Hematopoietic multipotent progenitor cell treated with erythropoietin and hydrocortisone succinate and interleukin-3 and kit ligand, for 8 days (in vitro differentiated cells): ENCODE measurements at regions not wholly inside any gene's neighbourhood (a gene's known extent, or its start where the extent isn't known, plus 50 kb on each side); places are given as distances from the start of the nearest gene placed in this dataset.

Source experiments
- DNase-seq: peaks from one replicate; pipeline ENCODE4 v3.0.0-alpha.2; 2015

DNA sequence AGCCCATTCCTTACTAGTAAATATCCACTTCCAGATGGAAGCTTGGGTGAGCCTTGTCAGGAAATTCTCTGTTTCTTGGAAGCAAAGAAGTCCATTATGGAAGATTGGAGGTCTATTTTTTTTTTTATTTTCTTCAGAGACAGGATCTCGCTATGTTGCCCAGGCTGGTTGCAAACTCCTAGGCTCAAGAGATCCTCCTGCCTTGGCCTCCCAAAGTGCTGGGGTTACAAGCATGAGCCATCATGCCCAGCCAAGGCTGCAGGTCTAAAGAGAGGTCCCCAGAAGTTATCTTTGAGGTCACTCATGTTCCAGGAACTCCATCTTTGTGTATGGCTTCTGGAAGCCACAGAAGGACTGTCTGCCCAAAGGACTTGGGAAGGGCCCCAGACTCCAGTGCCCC, 255.3 kb downstream of the LY86 start:
- DNase-seq, result no peak

DNA sequence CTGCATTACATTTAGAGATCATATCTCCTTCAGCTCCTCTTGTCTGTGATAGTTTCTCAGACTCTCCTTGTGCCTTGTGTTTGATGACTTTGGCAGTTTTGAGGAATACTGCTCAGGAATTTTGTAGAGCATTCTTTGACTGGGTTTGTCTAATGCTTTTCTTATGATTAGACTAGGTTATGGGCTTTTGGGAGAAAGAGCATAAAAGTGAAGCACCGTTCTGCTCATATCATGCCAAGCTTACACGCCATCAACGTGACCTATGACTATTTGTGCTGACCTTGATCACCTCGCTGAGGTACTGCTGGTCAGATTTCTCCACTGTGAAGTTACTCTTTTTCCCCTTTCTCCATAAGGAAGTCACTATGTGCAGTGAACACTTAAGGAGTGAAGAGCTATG, 256.0 kb downstream of the LY86 start:
- no peak for DNase-seq

DNA sequence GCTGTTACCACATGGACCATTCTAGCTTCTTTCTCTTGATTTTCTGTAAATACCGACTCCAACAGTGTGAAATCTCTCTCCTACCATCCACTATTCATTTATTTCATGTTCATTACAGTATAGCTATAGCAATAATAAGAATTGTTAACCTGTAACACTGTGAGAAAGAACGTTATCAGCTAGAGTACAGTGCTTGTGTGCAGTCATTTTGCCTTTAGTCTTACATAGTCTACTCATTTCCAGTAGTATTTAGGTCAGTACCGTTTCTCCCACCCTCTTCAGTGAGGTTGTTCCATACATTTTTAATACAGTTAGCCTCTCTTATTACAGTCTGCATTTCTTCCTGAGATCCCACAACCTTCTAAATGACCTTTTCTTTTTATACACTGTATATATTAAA, 257.1 kb downstream of the LY86 start:
- DNase-seq, result no peak

DNA sequence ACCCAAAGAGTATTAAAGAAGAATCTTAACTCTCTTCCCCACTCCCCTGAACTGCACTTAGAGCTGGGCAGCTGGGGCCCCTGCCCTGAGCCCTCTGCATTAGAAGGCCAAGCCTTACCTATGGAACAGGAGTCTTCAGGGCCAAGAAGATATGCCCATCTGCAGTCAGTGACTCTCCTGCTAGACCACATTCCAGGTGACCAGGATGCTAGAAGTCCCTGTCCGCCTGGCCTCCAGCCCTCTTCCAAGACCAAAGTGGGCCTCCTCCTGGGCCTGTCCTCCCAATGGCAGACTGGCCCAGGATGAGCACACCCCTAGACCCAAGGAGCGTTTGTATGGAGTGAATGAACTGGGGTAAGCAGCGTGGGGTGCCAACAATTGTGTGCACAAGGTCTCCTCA, 259.1 kb downstream of the LY86 start:
- DNase-seq, result no peak

DNA sequence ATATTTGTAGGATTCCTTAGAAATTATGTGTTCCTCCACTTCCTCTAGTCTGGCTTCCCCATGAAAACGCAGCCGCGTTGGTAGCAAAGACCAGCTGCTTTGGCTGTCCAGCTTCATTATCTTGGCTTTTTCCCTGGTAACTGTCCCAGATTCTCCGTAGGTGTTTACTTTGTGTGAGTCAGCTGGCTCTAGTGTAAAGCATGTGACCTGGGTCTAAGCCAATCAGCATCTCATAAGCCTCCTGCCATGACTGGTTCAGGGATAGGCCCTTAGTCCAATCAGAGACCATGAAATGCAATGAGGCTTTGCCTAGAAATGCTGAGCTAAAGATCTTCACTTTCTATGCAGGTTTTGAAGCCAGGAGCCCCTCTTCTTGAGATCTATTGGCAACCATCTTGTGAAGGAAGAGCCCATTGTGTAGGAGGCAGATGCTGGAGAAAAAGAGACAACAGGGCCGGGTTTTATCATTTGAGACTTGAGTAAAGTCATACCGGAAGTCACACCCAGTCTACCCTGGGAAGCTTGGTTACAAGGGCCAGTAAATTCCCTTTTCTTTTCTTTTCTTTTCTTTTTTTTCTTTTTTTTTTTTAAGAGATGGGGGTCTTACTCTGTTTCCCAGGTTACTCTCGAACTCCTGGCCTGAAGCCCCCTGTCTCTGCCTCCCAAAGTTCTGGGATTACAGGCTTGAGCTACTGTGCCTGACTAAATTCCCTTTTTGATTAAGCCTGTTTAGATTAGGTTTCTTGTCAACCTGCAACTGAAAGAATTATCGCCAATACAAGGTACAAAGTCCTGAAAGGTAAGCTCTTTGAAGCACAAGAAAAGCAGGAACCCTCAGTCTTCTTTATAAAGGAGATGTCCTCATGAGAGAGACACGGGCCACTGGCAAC, 256.5 kb upstream of the RREB1 start:
- peak; percentile 33 for DNase-seq

DNA sequence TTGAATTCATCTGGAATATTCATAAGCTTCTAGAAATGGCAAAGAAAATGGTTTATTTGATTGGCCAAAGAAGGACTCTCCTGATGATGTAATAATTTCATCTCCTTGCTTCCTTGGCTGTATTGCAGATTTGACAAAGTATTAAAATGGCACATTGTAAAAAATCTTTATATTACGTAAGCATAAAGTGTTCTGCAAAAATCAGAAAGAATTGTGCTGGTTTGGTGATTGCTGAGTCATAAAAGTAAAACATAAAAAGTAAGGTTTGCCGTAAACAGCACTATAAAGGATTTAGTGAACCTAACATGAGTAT, 255.9 kb upstream of the RREB1 start:
- DNase-seq, result no peak

DNA sequence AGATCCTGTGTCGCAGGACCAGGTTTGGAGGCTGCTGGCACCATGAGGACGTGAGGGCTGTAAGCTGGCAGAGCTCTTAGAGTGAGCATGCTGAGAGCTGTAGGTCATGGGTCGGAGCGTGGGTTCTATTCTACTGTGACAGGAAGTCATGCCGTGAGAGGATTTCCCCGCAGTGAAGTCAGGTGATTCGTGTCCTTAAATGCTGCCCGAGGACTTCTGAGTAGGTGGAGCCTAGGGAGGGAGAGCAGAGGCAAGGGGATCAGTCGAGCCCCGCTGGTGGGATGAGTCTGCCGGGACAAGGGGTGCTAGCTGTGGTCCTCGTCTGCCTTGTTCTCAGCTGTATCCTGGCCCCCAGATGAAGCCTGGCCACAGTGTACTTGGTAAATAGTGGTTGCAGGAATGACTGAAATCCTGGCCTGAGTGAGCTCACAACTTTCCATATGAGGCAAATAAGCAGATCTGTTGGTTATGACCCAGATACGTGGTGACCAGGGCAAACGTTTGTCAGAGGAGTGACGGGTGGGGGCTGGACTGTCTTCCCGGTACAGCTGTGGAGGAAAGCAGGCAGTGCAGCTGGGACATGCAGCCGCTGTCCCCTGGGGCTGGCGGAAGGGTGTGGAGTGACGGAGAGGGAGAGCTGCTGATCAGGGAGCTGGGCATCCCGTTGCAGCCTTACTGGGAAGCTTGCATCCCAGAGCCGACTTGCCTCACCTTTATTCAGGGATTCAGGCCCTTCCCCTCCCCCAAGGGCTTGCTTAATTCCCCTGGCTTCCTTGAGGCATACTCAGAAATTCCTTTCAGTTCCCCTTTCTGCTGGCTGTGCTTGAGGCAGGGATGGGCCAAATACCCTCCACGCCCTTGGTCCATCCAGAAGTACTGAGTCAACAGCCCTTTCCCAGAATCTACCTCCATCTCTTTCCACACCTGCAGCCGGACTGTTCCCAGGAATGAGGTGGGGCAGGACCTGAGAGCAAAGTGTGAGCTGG, 250.9 kb upstream of the RREB1 start:
- no peak for DNase-seq

DNA sequence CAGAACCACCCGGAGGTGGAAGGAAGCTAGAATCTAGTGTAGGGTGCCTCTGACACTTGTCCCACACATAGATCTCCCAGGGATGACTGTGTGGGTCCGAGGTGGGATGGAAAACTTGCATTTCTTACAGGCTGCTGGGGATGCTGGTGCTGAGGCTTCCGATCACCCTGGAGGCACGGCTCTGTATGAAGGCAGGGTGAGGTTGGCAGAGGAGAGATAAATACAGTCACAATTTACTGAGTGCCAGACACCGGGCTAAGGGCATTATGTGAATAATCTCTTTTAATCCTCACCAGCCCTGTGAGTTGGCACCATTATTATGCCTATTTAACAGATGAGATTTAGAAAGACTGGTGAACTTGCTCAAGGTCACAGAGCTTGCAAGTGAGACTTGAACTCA, 250.2 kb upstream of the RREB1 start:
- DNase-seq, result no peak

DNA sequence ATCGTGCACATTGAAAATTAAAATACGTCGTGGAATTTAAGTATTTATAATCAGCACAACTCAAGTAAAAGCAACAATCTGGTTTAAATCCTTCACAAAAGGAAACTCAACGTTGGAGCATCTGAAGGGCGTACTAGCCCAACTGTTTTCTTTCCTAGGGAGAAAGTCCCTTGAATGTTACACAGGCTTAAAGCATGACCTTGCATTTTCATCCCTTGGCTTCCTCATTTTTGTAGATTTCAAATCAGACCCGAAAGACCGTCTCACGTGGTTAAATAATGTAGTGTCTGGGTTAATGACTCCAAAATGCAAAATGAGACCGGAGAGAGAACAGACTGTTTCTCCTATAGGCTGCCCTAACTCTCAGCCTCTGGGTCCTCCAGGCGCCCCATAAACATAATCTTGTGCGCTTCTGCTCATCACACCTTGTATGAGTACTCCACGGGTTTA, 249.2 kb upstream of the RREB1 start:
- DNase-seq, result peak; percentile 57

DNA sequence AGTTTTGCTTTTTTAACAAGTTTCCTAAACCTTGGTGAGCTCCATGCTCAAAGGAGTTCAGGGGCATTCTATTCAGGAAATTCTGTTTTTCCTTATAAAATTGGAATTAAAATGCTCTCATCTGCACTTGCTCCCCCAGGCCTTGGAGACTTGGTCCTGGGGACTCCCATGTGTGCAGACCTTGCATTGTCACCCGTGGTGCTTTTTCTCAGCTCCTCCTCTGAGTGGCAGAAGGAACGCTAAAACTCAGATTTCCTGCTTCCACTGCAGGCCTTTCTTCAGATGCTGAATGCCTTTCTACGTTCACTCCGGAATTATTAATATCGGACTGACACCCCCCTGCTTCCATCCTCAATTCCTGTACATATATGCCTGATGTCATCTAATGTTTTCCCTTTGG, 248.7 kb upstream of the RREB1 start:
- no peak for DNase-seq

DNA sequence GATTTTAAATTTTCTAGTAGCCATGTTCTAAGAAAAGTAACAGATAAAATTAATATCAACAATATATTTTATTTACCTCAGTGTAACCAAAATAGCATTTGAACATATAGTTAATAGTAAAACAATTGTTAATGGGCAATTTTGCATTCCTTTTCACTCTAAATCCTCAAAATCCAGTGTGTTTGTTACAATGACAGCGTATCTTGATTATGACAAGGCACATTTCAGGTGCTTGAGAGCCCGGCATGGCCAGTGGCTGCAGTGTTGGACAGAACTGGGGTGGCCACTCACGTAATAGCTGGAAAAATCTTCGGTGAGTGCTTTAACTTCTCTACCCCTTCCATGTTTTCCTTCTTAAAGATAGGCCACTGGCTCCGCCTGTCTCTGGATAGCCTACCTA, 248.0 kb upstream of the RREB1 start:
- no peak for DNase-seq

DNA sequence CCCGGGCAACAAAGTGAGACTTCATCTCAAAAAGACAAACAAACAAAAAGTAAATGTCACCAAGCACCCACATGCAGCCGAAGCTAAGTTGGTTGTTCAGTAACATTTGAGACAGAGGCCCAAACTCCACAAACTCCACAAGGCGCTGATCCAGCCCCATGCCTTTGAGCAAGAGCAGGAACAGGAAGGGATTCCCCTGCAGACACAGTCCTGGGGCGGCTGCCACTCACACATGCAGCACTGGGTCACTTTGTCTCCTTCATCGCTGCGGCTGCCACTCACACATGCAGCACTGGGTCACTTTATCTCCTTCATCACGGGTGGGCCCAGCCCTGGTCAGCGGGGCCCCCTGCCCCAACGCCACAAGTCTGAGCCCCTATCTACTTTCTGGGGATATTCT, 246.9 kb upstream of the RREB1 start:
- no peak for DNase-seq

DNA sequence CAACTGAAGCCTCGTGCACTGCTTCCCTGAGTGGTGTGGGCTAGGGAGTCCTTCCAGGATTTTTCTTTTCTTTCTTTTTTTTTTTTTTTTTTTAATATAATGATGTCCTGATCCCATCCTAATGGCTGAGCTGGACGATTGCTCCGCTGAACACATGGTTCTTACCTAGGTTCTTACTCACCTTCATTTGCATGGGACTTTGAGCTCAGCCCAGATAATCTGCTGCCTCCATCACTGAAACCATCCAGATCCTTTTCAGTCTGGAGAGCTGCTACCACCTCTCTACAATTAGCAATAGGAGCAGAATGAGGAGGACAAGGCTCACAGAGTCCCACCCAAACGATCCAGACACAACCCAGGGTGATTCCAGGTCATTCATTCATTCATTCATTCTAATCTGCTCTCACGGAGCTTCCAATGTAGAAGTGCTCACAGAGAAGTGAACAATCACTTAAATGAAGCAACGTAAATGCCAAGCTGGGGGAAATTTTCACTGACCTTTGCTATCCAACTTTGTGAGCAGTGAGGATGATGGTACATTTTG, 246.3 kb upstream of the RREB1 start:
- DNase-seq, result peak; percentile 24

DNA sequence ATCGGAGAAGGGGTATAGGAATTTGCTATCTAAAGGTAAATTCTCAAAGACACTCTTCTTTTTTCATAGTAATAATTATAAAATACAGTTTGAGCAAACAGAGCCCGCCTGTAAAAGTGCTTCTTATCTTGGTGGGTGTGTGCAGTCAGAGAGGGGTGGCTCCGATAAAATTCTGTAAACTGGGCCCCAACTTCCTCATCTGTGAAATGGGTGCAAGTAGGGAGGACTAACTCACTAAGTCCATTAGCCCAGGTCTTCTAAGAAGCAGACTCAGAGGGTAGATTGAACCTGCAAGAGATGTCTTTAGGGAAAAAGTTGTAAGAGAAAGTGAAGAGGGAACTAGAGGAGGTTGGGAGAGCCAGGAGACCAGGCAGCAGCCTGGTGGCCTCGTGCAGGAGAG, 245.8 kb upstream of the RREB1 start:
- DNase-seq, result peak; percentile 75

DNA sequence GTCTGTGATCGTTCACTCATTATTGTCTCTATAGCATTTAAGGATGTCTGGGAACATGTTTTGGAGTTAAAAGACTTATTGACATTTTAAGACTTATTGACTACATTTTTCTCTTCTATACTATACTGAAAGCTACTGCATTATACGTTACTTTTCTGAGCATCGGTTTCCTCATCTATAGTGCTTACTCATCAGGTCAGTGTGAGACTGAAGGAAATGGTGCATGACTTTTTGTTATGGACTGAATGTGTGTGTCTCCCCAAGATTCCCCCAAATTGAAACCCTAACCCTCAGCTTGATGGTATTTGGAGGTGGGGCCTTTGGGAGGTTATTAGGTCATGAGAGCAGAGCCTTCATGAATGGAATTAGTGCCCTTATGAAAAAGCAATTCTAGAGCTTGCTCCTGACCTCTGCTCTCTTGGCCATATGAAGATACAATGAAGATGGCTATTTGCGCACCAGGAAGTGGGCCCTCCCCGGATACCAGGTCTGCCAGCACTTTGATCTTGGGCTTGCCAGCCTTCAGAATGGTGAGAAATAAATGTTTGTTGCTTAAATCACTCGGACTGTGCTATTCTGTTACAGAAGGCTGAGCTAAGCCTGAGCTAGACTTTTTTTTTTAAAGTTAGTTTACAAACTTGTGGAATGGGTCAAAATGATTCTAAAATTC, 243.7 kb upstream of the RREB1 start:
- DNase-seq, result no peak

DNA sequence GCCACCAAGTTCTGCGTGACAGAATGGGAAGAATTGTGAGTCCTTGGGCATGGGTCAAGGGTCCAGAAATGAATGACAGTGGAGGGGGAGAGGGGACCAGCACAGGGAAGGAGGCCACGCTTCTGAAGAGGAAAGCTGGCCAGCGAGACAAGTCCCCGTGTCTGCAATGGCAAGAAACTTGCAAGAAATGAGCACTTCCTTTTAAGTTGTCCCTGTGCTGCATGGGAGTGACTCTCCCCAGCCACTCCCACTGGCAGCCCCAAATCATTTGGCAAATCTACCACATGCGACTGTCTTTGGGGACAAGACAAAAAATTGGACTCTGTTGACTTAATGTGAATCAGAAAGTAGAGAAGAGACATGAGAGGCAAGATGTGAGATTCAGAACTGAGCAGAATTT, 242.2 kb upstream of the RREB1 start:
- DNase-seq, result peak; percentile 85

DNA sequence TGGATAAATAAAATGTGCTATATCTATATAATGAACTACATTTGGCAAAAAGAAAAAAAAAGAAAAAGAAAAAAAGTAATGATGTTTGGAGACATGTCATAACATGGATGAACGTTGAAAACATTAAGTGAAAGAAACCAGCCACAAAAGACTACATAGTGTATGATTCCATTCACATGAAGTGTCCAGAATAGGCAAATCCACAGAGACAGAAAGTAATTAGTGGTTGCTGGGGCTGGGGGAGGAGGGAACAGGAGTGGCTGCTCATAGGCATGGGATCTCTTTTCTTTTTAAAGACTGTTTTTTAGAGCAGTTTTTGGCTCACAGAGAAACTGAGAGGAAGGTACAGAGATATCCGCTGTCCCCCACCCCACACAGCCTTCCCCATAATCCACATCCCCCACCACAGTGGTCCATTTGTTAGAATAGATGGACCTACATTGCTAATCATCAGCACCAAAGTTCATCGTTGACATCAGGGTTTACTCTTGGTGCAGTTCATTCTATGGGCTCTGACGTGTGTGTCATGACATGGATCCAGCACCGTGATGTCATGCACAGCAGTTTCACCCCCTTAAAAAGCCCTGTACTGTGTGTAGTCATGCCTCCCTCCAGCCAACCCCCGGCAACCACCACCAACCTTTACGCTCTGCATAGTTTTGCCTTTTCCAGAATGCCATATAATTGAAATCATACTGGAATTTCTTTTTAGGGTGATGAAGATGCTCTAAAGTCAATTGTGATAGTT, 240.9 kb upstream of the RREB1 start:
- no peak for DNase-seq

DNA sequence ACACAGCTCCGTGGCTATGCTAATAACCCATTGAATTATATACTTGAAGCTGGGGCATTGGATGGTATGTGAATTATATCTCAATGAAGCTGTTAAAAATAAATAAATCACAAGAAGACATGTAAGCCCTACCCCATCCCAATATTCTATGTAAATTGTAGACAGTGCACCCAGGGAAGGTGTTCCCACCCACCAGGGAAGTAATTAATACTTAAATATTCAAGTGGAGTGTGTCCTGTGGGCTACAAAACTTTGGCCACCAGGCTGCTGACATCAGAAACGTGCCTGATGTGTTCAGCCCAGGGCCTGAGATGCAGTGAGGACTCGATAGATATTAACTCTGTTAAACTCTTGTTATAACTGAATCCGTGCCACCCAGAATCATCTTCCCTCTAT, 240.4 kb upstream of the RREB1 start:
- DNase-seq, result no peak

DNA sequence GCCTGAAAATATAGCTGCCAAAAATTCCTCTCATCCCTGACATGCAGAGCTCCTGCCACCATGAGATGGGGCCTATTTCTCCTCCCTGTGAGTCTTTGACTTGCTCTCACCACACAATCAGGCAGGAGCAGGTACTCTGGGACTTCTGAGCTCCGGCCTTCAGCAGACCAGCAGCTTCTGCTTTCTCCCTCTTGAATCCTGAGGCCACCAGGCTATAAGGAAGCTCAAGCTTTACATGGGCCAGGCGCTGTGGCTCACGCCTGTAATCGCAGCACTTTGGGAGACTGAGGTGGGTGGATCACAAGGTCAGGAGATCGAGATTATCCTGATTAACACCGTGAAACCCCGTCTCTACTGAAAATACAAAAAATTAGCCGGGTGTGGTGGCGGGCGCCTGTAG, 238.7 kb upstream of the RREB1 start:
- DNase-seq, result no peak

DNA sequence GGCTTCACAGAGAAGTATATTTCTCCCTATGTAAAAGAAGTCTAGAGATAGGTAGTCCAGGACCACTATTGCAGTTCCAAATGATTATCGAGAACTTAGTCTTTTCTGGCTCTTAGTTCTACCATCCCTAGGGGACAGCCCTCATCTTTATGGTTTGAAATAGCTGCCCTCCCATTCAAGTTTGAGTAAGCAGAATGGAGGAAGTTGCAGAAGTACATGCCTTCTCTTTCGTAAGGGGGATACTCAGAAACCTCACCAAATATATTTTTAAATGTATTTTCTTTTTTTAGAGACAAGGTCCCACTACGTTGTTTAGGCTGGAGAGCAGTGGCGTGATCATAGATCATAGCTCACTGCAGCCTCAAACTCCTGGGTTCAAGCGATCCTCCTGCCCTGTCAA, 236.8 kb upstream of the RREB1 start:
- DNase-seq, result no peak

DNA sequence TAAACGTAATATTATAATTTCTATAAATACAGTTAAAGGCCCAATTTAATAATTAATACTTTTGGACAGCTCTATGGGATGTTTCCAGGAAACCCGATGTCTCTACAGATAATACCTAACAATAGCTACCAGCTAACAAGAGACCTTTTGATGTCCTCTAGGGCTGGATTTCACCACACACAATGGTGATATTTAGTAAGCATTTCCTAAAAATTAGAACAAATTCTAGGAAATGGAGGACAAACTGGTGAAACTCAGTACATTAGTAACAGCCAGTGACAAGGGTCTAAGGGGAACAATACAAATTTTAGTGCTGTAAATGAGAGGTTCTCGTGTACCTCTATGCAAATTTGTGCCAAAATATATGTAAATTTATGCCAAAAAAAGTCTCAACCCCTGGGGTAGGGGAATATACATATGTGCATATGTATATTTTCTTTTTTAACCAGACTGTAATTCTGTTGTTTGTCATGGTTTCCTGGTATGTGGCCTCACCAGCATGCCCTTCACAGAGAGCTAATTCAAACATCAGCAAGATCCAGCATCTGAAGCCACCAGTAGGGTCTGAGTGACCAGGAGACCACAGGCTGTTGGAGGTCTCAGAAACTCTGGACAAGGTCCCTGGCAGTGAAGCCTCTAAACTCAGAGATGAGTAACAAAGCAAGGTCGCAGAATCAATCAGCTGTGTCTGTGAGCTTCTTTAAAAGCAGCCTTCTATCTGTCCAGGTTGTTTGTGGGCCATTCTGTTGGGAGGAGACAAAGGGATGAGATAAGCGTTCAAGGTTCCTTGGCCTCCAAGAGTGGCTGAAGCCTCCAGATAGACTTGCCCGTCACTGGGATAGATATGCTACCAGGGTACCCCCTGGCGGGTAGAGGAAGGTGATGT, 235.1 kb upstream of the RREB1 start:
- DNase-seq, result peak; percentile 90
